Sigmoid colon (tissue), 6 donors: ENCODE measurements at regions not wholly inside any gene's neighbourhood (a gene's known extent, or its start where the extent isn't known, plus 50 kb on each side); places are given as distances from the start of the nearest gene placed in this dataset.
A peak's percentile ranks its signal among the peaks of the same experiment; 100 is the strongest.

ENCODE experiments used
- DNase-seq: peaks from one replicate; pipeline ENCODE4 v3.0.0-alpha.2; 2019
- H3K27ac ChIP-seq, 4 donors: fragments of 200-600 bp; sonication (generic); one replicate each; pipeline ENCODE4 v1.5.1; 2016 to 2019; ENCODE audit warnings: mild to moderate bottlenecking in 1 of 4
- H3K27me3 ChIP-seq, 3 donors: fragments of 200-600 bp; sonication (generic); one replicate each; pipeline ENCODE4 v1.5.1; 2019; ENCODE audit warnings: mild to moderate bottlenecking in 1 of 3
- H3K36me3 ChIP-seq, 4 donors: fragments of 200-600 bp; sonication (generic); one replicate each; pipeline ENCODE4 v1.5.1; 2016 to 2019
- H3K4me1 ChIP-seq, 4 donors: fragments of 200-600 bp; sonication (generic); one replicate each; pipeline ENCODE4 v1.5.1; 2017 to 2019
- H3K4me3 ChIP-seq, 4 donors: fragments of 200-600 bp; sonication (generic); one replicate each; pipeline ENCODE4 v1.5.1; 2017 to 2019; ENCODE audit warnings: mild to moderate bottlenecking in 2 of 4, moderate library complexity in 1 of 4
- H3K9me3 ChIP-seq, 4 donors: fragments of 200-600 bp in 3 of 4; sonication (generic) in 3 of 4; one replicate each; pipeline versions ENCODE4 v1.5.1 to v1.6.1; 2013 to 2019
- CTCF ChIP-seq, 4 experiments: fragments of 450-650 bp in 3 of 4; fragments of 200-600 bp in 1 of 4; IDR thresholded peaks; one replicate each; pipeline ENCODE4 v1.5.1; 2016 to 2019; ENCODE audit warnings: antibody characterized with exemption in 4 of 4, mild to moderate bottlenecking in 3 of 4, moderate library complexity in 2 of 4
- EP300 ChIP-seq, 4 donors: sonication (generic); formaldehyde crosslinking; IDR thresholded peaks; one replicate each; pipeline ENCODE4 v1.6.1; 2017; ENCODE audit warnings: antibody characterized with exemption in 4 of 4
- POLR2A ChIP-seq, 2 donors: fragments of 450-650 bp; IDR thresholded peaks; one replicate each; pipeline ENCODE4 v1.6.1; 2016; ENCODE audit warnings: antibody characterized with exemption in 2 of 2, mild to moderate bottlenecking in 2 of 2, moderate library complexity in 2 of 2
- POLR2AphosphoS5 ChIP-seq, 4 donors: sonication (generic); formaldehyde crosslinking; IDR thresholded peaks; one replicate each; pipeline ENCODE4 v1.6.1; 2017; ENCODE audit warnings: antibody characterized with exemption in 4 of 4
- WGBS, 2 donors: extraction: QIAGEN DNeasy Blood & Tissue Kit; methylation state at CpG; one replicate each; pipeline ENCODE4 v1.1.7; 2013; 5-methylcytosine and 5-hydroxymethylcytosine counted together
- intact Hi-C: fragments of 100-400 bp; cut with DNase I; formaldehyde crosslinking; loops from one replicate; pipeline ENCODE4 v1.15.1; 2023
- donor health status: healthy with polysubstance abuse.
- donor health status: healthy.

GRCh38 chr10:59965899-59966650 is 59.7 kb upstream of the CCDC6 start:
- Histone ChIP-seq H3K27me3 (no peaks in the 10 kb centered on the region), H3K36me3 (no peaks in the 10 kb centered on the region), H3K4me1 (peaks cover 0 to 1% (median 0%) of the 10 kb centered on the region in 4 donors), H3K4me3 (no peak overlapping the region), H3K9me3 (no peaks in the 10 kb centered on the region), H3K27ac (no peak overlapping the region)
- 94 to 96% methylated on average over 6 of the region's 6 CpGs for WGBS, 2 donors
- DNase-seq, result no peak
- intact Hi-C loops, result no loop called here
- TF ChIP-seq POLR2A (IDR thresholded peaks at IDR 0.05) (no peak), POLR2AphosphoS5 (IDR thresholded peaks at IDR 0.05) (no peak), CTCF (IDR thresholded peaks at IDR 0.05) (no peak), EP300 (IDR thresholded peaks at IDR 0.05) (no peak)

GRCh38 chr10:59962756-59963155 is 56.4 kb upstream of the CCDC6 start:
- intact Hi-C loops, result no loop called here
- peaks cover 0 to 12% (median 0%) of the 10 kb centered on the region in 4 donors for H3K4me1 ChIP-seq
- DNase-seq, result no peak
- H3K9me3 ChIP-seq, result no peaks in the 10 kb centered on the region
- H3K36me3 ChIP-seq, result no peaks in the 10 kb centered on the region
- TF ChIP-seq POLR2AphosphoS5 (IDR thresholded peaks at IDR 0.05) (no peak), POLR2A (IDR thresholded peaks at IDR 0.05) (no peak), EP300 (IDR thresholded peaks at IDR 0.05) (no peak), CTCF (IDR thresholded peaks at IDR 0.05) (no peak)
- H3K4me3 ChIP-seq, result no peak overlapping the region
- H3K27me3 ChIP-seq, result no peaks in the 10 kb centered on the region
- H3K27ac ChIP-seq, result no peak overlapping the region
- 89 to 91% methylated on average over 4 of the region's 4 CpGs for WGBS, 2 donors

GRCh38 chr10:59960751-59961150 is 54.4 kb upstream of the CCDC6 start:
- Histone ChIP-seq H3K4me3 (no peak overlapping the region), H3K9me3 (no peaks in the 10 kb centered on the region), H3K27ac (peak overlapping the region in 1 of 4 donors; percentile 19), H3K27me3 (no peaks in the 10 kb centered on the region), H3K4me1 (peaks cover 0 to 12% (median 0%) of the 10 kb centered on the region in 4 donors), H3K36me3 (no peaks in the 10 kb centered on the region)
- no peak for DNase-seq
- intact Hi-C loops, result no loop called here
- no peak for TF ChIP-seq POLR2A (IDR thresholded peaks at IDR 0.05)
- peak in 1 of 4 donors; percentile 64 for TF ChIP-seq EP300 (IDR thresholded peaks at IDR 0.05)
- peak in 3 of 4 donors; percentile 57 to 71 (median 66) for TF ChIP-seq POLR2AphosphoS5 (IDR thresholded peaks at IDR 0.05)

GRCh38 chr10:59959504-59960018 is 53.2 kb upstream of the CCDC6 start:
- intact Hi-C loops, result no loop called here
- 85 to 86% methylated on average over 4 of the region's 4 CpGs for WGBS, 2 donors
- H3K27me3 ChIP-seq, result no peaks in the 10 kb centered on the region
- no peak for TF ChIP-seq CTCF (IDR thresholded peaks at IDR 0.05)
- TF ChIP-seq POLR2AphosphoS5 (IDR thresholded peaks at IDR 0.05), result no peak
- no peak for TF ChIP-seq POLR2A (IDR thresholded peaks at IDR 0.05)
- no peak for TF ChIP-seq EP300 (IDR thresholded peaks at IDR 0.05)
- no peak overlapping the region for H3K4me3 ChIP-seq
- H3K27ac ChIP-seq, result no peak overlapping the region
- peaks cover 0 to 12% (median 0%) of the 10 kb centered on the region in 4 donors for H3K4me1 ChIP-seq
- no peaks in the 10 kb centered on the region for H3K9me3 ChIP-seq
- H3K36me3 ChIP-seq, result no peaks in the 10 kb centered on the region
- no peak for DNase-seq

- Histone ChIP-seq H3K27ac (no peak overlapping the region), H3K4me1 (peaks cover 0 to 12% (median 0%) of the 10 kb centered on the region in 4 donors), H3K27me3 (no peaks in the 10 kb centered on the region), H3K9me3 (no peaks in the 10 kb centered on the region), H3K4me3 (no peak overlapping the region), H3K36me3 (no peaks in the 10 kb centered on the region)
- no peak for TF ChIP-seq POLR2A (IDR thresholded peaks at IDR 0.05)
- no peak for TF ChIP-seq EP300 (IDR thresholded peaks at IDR 0.05)
- no peak for TF ChIP-seq POLR2AphosphoS5 (IDR thresholded peaks at IDR 0.05)
- no peak for TF ChIP-seq CTCF (IDR thresholded peaks at IDR 0.05)
- intact Hi-C loops, result no loop called here
- no peak for DNase-seq
- 82 to 90% methylated on average over 5 of the region's 5 CpGs for whole genome bisulfite sequencing, 2 donors
Observed at GRCh38 chr10:59958882-59959281, 52.5 kb upstream of the CCDC6 start.
